HG03378 (cell line): ENCODE measurements at regions not wholly inside any gene's neighbourhood (a gene's known extent, or its start where the extent isn't known, plus 50 kb on each side); places are given as distances from the start of the nearest gene placed in this dataset.
"Not testable (repeated sequence)": the region's sequence is repeated elsewhere in the genome, so short reads cannot be mapped to it uniquely, and the experiment has no call there.

Source experiments
- ATAC-seq: cut with Tn5 transposase; IDR thresholded peaks from one replicate; pipeline ENCODE4 v1.9.1; 2021; ENCODE audit warnings: mild to moderate bottlenecking, moderate library complexity; ENCODE audit not compliant: unreplicated experiment

DNA sequence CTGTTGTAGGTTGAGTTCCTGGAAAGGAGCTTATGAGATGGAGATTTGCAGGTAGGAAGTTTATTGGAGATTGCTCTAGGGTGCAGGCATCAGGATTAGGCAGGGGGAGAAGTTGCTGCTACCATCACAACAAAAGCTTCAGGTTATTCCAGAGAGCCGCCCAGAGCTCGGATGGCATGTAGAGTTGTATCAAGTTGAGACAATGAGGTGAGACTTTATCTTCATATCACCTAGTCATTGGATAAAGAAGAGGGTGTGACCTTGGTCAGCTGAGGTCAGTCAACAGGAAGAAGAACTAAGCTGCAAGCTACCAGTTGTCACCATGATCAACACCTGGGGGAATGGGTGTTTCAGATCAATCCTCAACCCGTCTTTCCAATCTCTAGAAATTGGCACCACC lies 342.0 kb downstream of the RFC3 start:
- ATAC-seq = no peak

DNA sequence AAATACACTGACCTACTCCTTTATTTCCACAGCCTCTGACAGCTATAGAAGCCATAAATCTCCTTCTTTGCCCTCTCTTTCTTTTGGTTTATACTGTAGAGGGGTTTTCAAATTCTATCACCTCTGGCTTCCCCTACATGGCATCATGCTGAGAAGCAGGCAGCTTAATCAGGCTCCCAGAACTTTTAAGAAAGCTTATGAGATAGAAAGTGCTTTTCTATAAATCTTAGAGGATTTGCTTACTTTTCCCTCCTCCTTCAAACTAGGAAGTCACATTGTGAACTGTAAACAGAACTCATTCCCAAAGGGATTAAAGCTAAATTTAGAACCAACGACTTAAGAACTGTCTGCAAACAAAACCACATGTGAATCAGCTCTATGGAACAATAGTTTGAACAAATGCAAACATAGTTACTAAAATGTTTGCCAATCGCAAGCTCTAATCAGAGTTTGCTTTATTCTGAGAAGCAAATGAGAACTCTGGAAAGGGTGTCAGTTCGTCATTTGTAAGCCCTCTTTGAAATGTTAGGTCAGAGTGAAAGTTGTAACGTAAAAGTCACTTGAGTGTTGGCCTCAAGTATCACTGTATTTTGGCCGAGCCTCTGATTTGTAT lies 344.1 kb downstream of the RFC3 start:
- no peak for ATAC-seq

DNA sequence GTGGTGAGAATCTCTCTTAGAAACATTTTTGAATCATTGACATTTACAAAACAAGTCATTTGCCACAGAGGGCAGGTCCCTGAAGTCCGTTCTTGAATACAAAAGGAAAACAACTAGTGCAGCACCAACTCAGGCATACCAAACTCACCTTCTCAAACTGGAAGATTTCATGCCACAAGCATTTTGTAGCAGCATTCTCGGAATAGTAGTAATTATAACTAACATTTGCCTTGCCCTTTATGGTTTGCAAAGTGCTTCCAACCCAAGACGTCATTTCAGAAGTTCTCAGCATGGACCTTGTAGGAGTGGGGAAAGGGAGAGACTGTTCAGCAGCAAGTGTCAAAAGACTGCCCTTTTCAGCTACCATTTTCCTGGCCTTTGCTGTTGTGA lies 344.6 kb downstream of the RFC3 start:
- ATAC-seq = no peak

DNA sequence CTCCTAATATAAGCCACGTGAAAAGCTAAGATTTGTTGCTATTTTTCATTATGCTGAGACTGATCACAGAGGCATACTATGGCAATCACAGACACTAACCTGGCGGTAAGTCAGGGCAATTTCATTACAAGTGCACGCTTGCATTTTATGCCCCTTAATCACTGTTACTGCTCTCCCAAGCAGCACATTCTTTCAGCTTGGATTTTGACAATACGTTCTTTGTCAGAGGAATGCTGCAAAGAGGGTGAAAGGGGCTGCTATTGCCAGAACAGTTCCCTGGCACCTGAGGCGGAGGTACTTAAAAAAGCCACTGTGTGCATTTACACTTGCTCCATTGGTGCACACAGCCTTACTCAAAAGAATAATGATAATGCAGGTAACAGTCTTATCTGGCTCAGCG lies 346.6 kb downstream of the RFC3 start:
- no peak for ATAC-seq

DNA sequence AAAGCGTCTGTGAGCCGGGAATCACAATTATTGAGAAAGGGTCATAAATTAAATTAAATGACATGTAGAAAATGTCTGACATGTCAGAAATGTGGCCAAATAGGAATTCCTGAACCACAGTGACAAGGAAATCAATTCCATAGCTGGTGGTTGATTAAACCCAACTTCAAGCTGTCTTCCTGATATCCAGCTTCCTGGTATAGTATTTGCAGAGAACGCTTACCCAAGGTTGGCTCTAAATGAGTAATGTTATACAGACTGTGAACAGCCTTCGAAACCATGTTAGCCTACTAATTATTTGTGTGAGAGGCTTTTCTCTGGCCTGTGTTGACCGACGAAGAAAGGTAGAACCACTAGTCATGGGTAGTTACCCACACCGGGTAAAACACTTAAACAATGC lies 347.2 kb downstream of the RFC3 start:
- ATAC-seq = no peak

DNA sequence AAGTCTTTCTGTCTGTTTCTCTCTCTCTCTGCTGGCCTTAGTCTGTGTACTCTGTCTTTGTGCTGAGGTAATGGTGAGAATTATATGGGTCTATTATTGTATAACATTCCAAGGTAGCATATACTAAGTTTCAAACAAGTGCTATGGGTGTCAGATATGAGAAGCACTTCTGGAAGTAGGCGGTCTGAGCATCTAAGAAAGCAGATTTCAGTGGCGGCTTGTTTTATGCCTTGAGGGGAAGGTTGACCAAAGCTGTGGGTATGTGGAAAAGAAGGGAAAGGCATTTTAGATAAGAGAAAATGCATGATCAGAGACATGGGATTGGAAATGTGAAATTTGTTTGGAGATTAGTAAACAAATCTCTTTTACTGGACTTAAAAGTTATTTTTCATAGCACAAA lies 348.5 kb downstream of the RFC3 start:
- ATAC-seq = no peak

DNA sequence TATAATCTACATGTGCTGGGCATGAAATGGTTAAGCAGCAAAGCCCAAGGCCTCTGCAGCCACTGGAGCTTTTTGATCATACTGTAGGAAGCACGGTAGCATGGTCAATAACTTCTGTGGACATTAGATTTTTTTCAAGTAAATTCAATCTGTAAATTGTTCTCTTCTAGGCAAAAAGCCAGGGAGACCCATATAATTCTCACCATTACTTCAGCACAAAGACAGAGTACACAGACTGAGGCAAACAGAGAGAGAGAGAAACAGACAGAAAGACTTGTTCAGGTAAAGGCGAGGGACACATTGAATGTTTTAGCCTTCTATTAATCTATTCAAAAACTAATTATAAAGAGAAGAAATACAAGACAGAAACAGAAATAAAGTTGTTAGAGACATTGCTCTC lies 349.4 kb downstream of the RFC3 start:
- ATAC-seq = no peak

DNA sequence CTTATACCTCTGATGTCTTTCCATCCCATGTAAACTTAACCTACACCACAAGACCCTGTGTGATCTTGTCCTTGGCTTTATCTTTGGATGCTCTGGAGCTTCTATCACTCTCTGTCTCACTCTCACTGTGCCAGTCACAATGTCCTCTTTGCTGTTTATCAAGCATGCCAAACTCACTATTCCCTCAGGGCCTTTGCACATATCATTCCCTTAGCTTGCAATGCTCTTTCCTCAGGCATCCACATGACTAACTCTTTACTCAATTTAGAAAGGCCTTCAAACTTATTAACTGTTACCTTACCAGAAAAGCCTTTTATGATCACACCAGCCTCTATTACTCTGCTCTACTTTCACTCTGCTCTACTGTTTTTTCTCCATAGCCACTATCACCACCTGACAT lies 354.1 kb downstream of the RFC3 start:
- no peak for ATAC-seq

DNA sequence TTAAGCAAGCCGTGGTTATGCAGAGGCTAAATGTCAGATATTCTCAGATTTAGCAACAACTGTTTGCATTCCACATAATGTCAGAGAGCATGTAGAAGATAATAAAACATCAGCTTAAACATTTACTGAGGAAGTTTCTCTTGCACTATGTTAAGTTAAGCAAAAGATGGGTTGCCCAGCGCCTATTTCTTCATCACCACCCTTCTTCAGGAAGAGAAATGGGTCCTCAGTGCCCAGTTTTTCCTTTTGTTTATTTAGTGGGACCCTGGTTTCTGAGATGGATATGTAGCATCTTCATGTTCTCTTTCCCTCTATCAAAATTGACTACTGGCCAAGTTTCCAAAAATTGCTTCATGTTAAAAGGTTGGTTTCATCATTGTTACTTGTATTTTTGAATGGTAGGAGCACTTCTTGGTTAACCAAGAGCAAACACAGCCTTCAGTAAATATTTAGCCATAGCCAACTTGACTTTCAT lies 356.8 kb downstream of the RFC3 start:
- ATAC-seq = no peak

DNA sequence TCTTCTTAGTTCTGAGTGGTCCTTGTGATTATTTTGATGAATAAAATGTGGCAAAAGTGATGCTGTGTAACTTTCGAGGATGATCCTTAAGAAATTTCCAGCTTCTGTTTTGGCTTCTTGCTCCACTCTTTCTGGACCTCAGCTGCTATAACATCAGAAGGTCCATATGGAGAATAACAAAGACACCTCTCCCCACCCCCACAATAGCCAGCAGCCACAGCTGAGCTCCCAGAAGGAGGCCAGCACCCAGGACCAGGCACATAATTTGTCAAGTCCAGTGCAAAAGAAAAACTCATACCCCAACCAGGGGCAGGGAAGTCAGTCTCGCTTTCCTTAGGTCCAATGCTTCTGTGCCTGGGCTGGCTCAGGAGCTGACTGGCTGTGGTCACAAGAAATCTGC lies 357.6 kb downstream of the RFC3 start:
- no peak for ATAC-seq

DNA sequence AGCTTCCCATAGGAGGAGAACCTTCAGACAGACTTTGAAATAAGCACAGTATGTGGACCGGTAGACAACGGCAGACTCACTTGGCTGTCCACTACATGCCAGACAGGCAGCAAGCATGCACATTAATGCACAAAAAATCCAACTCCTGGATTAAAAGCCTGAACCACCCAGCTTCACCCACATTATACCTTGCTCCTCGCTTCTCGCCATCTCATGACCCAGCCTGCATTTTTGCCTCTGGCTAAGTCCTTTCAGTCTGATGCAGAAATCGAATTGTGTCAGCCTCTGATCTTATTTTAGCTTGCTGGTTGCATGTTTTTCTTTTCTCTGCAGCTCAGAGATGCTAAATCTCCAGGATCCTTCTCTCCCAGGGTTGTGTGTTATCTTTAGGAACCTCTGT lies 358.7 kb downstream of the RFC3 start:
- ATAC-seq = no peak

DNA sequence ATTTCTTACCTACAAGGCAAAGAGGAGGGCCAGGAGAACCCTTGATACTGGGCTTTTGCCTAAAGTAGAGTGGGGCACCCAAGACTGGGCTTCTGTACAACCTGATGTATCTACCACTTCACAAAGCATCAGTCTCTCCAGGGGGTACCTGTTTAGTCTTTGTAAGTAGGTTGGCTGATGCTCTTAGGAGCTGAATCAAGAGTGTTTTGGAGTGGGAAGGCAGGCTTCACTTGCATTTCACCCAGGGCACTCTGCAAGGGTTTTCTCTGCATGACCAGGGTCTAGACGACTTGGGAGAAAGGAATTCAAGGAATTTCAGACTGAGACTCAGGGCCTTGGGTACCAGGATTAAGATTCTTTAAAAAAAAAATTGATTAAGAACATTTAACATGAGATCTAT lies 361.5 kb downstream of the RFC3 start:
- no peak for ATAC-seq

DNA sequence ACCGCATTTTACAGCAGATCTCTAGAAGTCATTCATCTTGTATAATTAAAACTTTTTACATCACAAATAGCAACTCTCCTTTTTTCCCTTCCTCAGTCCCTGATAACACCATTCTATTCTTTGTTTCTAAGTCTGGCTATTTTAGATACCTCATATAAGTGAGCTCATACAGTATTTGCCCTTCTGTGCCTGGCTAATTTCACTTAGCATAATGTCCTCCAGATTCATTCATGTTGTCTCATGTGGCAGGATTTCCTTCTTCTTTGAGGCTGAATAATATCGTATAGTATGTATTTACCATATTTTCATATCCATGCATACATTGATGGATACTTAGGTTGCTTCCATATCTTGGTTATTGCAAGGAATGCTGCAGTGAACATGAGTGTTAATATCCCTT lies 362.0 kb downstream of the RFC3 start:
- no peak for ATAC-seq

DNA sequence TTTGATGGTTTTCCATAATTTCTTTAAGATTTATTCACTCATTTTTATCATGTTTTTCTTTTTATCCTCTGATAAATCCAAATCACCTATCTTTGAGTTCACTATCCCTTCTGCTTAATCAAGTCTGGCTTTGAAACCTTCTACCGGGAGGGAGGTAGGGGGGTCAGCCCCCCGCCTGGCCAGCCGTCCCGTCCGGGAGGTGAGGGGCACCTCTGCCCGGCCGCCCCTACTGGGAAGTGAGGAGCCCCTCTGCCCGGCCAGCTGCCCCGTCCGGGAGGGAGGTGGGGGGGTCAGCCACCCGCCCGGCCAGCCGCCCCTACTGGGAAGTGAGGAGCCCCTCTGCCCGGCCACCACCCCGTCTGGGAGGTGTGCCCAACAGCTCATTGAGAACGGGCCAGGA lies 363.3 kb downstream of the RFC3 start:
- not testable (repeated sequence) for ATAC-seq

DNA sequence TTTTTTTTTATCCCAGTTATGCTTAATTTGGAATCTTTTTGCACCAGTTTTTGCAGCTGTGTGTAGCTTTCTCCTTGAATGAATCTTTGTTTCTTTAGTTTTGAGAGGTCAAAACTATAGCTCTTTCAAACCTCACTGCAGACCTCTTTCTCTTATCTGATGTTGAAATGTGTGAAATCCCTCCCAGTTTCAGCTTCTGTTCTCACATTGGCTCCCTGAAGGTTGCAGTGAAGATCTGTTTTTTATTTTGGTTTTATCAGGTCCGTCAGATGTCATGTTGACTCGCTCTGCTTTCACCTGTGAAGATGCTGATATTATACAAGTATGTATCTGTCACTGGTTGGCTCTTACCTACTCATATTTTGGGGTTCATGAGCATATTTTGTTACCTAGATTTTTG lies 372.0 kb downstream of the RFC3 start:
- no peak for ATAC-seq

DNA sequence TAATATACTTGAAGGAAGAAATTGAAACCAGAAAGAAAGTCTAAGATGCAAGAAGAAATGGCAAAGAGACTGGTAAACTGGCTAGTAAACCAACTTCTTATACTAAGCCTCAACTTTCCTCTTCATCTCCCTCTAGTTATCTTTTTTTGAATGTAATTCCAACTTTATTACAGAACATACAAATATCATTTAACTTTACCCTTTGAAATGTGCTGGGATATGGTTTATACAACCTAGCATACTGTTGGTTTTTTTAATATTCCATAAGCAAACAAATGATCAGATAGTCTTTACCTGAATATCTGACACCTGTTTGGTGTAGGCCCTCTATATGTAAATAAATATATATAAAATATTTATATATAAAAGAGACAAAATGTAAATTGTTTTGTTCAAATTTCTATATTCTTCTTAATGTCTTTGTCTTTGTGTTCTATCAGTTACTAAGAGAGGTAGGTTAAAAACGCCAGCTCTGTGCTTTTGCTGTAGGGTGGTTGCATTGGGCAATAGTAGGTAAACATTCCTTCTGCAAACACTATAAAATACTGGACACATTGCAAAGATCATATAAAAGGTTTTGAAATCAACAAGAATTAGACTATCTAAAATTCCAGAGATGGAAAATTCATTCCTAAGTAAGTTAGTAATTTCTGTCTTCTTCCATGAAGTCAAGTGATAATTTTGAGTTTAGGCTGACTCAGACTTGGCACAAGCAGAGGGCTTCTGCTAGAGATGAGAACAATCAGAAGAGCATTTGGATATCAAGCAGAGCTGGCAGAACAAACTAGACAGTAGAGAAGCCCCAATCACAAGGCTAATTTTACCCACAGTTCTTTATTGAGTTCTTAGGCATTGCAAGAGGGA lies 383.3 kb downstream of the RFC3 start:
- ATAC-seq = no peak

DNA sequence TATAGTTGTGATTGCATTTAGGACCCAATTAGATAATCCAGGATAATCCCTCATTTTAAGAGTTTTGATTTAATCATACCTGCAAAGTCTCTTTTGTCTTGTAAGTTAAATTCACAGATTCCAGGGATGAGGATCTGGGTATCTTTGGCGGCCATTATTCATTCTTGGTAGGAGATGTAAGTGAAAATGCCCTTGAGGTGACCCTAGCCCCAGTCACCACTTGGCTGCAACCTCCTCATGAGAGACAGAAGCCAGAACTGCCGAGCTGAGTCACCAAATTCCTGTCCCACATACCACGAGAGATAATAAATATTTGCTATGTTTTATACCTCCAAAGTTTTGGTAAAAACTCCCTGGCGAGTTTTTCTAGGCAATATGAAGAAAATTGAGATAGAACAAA lies 389.4 kb downstream of the RFC3 start:
- ATAC-seq = no peak

DNA sequence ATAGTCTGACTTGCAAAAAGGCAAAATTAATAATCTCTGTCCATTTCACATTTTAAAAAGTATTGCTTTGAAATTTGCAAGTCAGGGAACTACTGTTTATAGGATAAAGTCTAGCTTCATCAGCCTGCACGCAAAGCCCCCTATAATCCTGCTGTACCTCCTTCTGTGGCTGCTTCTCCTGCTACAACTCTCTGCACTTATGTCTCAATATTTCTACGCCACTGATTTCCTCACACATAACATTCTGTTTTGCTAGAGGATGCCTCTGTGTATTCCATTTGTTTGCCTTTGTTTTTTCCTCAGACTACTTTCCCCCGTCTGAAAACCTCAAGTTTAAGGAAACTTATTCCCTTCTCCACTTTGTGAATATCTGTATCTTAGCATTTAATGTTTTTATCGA lies 389.9 kb downstream of the RFC3 start:
- ATAC-seq = no peak

DNA sequence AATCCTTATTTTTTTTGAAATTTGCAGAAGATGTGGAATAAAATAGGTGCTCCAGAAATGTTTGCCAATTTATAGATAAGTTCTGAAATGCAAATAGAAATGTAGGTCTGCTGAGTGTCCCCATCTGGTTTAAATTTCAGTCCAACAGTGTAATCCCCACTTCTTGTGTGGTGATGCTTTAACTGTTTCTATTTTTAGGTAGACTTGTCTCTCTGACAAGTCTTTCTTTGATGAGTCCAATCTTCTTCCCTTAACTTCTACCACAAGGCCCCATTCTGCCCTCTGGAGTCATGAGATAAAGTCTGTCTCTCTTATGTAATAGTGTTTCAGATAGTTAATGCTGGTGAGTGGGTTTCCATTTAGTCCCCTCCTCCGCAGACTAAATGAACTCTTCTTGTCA lies 390.4 kb downstream of the RFC3 start:
- no peak for ATAC-seq

DNA sequence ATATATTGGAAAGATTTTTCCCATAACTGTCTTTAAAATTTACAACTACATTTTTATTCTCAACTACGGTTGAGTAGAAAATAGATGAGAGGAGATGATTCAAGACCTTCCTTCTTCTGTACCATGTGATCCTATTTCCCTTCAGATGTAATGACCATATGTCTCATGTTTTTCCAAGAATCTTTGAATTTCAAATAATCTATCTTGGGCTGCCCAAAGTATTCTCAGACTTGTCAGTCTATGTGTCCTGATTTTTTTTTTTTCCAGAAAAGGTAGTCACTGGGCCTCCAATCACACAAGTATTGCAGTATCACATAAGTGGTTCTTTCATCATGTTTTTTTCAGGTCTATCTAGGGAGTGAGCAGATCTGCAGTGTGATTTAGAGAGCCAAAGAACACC lies 392.4 kb downstream of the RFC3 start:
- ATAC-seq = no peak

DNA sequence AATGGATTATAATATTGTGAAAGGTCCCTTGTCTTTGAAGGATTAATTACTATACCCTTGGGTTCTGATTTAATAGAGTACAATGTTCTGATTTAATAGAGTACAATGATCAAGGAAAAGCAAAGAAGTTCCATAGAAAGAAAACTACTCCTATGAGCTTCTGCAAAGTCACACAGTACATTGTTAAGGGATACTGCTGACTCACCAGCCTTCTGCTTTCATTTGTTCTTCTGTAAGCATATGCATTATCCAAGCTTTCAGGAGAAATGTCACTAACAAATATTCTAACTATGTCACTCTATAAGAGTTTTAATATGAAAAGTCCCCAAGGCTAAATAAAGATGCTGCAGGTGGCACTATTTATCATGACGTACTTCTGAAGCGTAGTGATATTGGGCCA lies 396.7 kb downstream of the RFC3 start:
- ATAC-seq = no peak

DNA sequence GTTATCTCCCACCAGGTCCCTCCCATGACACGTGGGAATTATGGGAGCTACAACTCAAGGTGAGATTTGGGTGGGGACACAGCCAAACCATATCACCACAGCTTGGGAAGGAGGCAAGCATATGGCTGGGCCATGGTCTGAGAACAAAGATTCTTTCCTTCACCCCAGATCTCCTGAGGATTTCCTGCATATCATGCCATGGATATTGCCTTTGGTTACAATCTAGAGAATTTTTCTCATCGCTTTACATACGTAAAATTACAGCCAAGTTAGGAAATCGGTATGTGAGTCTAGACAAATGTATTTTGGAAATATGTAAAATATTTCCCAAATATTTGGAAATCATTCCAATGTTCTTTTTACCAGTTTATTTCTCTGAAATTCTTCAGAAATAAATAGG lies 398.3 kb downstream of the RFC3 start:
- ATAC-seq = no peak
